ENCODE measurements at regions not wholly inside any gene's neighbourhood (a gene's known extent, or its start where the extent isn't known, plus 50 kb on each side); places are given as distances from the start of the nearest gene placed in this dataset.

GRCh38 chr6:16966791-16967469 lies 134.9 kb upstream of the STMND1 start:
- ATAC-seq (no peak), FAIRE-seq (no peak)

More at GRCh38 chr6:16966791-16967469, 134.9 kb upstream of the STMND1 start:
- TF ChIP-seq BHLHE40 (IDR thresholded peaks at IDR 0.05; ENCODE audit: borderline replicate concordance in 1 of 2, low read depth in 2 of 2, low read length in 1 of 2) (no peak), CHD2 (IDR thresholded peaks at IDR 0.05; ENCODE audit: borderline replicate concordance, low read depth, low read length) (no peak), ZNF207 (IDR thresholded peaks at IDR 0.05; ENCODE audit: borderline replicate concordance) (no peak), EGR1 (IDR thresholded peaks at IDR 0.05; ENCODE audit: borderline replicate concordance in 1 of 2, low read depth in 2 of 2, low read length in 2 of 2) (no peak), LARP7 (IDR thresholded peaks at IDR 0.05) (no peak), POU2F2 (IDR thresholded peaks at IDR 0.05; ENCODE audit: borderline replicate concordance, low read depth, low read length) (no peak), ZBED1 (IDR thresholded peaks at IDR 0.05; ENCODE audit: borderline replicate concordance) (no peak)
- TF ChIP-seq, protein P1, sequence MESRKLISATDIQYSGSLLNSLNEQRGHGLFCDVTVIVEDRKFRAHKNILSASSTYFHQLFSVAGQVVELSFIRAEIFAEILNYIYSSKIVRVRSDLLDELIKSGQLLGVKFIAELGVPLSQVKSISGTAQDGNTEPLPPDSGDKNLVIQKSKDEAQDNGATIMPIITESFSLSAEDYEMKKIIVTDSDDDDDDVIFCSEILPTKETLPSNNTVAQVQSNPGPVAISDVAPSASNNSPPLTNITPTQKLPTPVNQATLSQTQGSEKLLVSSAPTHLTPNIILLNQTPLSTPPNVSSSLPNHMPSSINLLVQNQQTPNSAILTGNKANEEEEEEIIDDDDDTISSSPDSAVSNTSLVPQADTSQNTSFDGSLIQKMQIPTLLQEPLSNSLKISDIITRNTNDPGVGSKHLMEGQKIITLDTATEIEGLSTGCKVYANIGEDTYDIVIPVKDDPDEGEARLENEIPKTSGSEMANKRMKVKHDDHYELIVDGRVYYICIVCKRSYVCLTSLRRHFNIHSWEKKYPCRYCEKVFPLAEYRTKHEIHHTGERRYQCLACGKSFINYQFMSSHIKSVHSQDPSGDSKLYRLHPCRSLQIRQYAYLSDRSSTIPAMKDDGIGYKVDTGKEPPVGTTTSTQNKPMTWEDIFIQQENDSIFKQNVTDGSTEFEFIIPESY (IDR thresholded peaks at IDR 0.05), result no peak
- Histone ChIP-seq H2AFZ (ENCODE audit: control insufficient read depth, low read depth, low read length) (no peak overlapping the region), H3K4me2 (ENCODE audit: control insufficient read depth, insufficient read depth) (no peak overlapping the region), H3K9ac (ENCODE audit: control insufficient read depth, insufficient read depth, low read length) (no peak overlapping the region), H3K36me3 (ENCODE audit: control insufficient read depth in 2 of 2, insufficient read depth in 2 of 2, low read length in 1 of 2) (no peaks in the 10 kb centered on the region), H3K27me3 (replicated peaks in 1 of 2; ENCODE audit: control insufficient read depth in 2 of 2, insufficient read depth in 2 of 2, low read length in 1 of 2) (no peaks in the 10 kb centered on the region; a peak in 2 of 4 replicates), H3K27ac (ENCODE audit: control insufficient read depth, insufficient read depth) (no peak overlapping the region), H3K9me3 (replicated peaks; ENCODE audit: control insufficient read depth, insufficient read depth, low read length) (no peaks in the 10 kb centered on the region), H3K4me1 (ENCODE audit: control insufficient read depth, insufficient read depth, low read length) (no peaks in the 10 kb centered on the region), H3K4me3 (no peak overlapping the region), H3K79me2 (ENCODE audit: control insufficient read depth, insufficient read depth, low read length) (no peaks in the 10 kb centered on the region), H4K20me1 (ENCODE audit: control insufficient read depth, insufficient read depth) (peaks cover 3% of the 10 kb centered on the region; the same call in 1 of the 2 replicates)
- POLR2A ChIA-PET, result no interaction called here
- in situ Hi-C loops (cut with MboI) (loop anchor here (10.0 kb wide), 2 partner anchors 192 to 452 kb away; no protein-coding TSS in a partner anchor), intact Hi-C loops (cut with micrococcal nuclease; ENCODE audit: unreplicated experiment) (loop anchor here (10.0 kb wide), 2 partner anchors 472 to 682 kb away; no protein-coding TSS in a partner anchor)
- SMC1A ChIA-PET (ENCODE audit: uncharacterized antibody, unreplicated experiment), result interaction anchor here (0.9 to 2.7 kb wide), 6 partner anchors 17 to 679 kb away, joined by 3 to 12 read pairs (median 4); no protein-coding TSS in a partner anchor
- WGBS (ENCODE audit: insufficient coverage, insufficient replicate concordance, low lambda C conversion rate, missing lambda C conversion rate), result 45% methylated on average over 5 of the region's 5 CpGs
- no peak for DNase-seq (ENCODE audit: low read depth, low spot score)
- RAD21 ChIA-PET (ENCODE audit: unreplicated experiment), result interaction anchor here (0.8 kb wide), 1 partner anchor 203 kb away, joined by 5 read pairs; no protein-coding TSS in a partner anchor
- no TSS peak for BruUV-seq (replicated peaks)
- CTCF ChIA-PET, result interaction anchor here (0.9 to 7.5 kb wide), 7 partner anchors 15 to 683 kb away, joined by 3 to 95 read pairs (median 8); partner anchors contain the start of gene ATXN1
